ENCODE measurements at regions not wholly inside any gene's neighbourhood (a gene's known extent, or its start where the extent isn't known, plus 50 kb on each side); places are given as distances from the start of the nearest gene placed in this dataset.

DNA sequence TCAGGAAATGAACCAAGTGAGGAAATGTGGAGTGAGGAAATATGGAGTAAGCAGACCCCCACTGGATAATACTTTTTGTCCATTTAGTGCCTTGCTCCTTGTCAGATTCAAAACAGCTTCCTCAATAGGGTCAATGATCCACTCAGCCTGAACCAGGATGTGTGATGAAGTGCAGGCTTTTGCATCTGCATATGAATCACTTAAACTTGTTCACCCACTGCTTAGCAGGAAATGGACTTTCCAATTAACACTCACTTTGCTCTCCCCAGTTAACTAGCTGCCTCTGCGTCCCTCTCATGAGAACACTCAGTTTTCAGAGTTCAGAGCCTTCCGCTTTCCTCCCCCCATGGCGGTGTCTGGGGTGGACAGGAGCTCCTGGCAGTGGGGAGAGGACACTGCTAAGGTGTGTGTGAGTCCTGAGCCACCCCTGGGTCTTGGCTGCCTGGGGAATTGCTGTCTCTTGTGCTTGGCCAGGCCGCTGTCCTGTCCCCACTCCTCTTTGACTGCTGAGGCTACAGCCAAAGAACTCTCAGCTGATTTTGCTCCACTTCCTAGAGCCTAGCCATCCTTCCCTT is 621.8 kb downstream of the CDH26 start:
- DNase-seq (ENCODE audit: low read depth): no peak

GRCh38 chr20:60581606-60582115 is 623.4 kb downstream of the CDH26 start:
- DNase-seq (ENCODE audit: low read depth): no peak

- peak; percentile 5 for DNase-seq (ENCODE audit: low read depth)
These were observed 625.5 kb downstream of the CDH26 start for GRCh38 chr20:60583741-60584140.

GRCh38 chr20:60584221-60584620 is 626.0 kb downstream of the CDH26 start:
- DNase-seq (ENCODE audit: low read depth): peak; percentile 13

- no peak for DNase-seq (ENCODE audit: low read depth)
These were observed 627.4 kb downstream of the CDH26 start for GRCh38 chr20:60585651-60586050.

GRCh38 chr20:60586269-60587050 is 628.2 kb downstream of the CDH26 start:
- DNase-seq (ENCODE audit: low read depth): no peak

- no peak for DNase-seq (ENCODE audit: low read depth)
These were observed 629.8 kb downstream of the CDH26 start for GRCh38 chr20:60587986-60588385.

- no peak for DNase-seq (ENCODE audit: low read depth)
These were observed 631.4 kb downstream of the CDH26 start for GRCh38 chr20:60589623-60590022.

DNA sequence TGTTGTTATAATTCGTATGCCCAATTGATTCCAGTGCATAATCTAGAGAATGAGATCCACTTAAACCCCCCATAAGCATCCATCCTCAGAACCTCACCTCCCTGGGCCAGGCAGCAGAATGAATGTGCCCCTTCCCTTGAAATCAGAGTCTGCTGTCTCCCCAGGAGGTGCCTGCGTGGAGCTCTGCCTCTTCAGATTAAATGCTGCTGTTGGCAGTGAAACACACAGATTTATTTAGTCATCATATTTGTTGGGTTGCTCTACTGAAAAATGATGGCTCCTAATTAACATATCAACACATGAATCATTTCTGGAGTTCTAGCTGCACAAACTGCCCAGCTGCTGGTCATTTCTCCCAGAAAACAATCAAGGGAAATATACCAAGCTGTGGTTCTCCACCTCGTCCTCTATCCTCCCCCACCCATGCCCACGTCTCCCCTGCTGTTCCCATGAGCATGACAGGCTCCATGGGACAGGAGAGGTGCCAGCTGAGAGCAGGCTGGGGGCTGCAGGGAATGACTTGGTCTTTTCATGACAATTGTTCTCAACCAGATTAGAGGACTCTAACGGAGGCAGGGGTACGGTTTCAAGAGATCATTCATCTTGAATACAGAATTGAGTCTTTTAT is 633.1 kb downstream of the CDH26 start:
- no peak for DNase-seq (ENCODE audit: low read depth)

DNA sequence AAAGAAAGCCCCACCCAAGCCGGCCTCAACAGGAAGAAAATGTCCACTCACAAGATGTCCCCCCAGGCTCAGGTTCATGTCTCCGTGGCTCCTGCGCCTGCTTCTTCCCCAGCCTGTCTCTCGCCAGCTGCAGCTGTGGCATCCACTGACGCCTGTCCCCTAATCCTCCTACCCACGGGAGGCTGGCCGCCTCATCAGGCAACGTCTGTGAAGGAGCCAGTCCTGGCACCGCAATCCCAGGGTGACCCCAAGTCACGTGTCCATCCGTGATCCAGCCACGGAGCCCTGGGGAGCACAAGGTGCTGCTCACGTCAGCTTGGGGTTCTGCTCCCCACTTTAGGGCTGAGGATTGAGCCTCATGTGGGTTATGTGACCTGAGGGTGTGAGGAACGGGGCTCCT is 640.3 kb downstream of the CDH26 start:
- DNase-seq (ENCODE audit: low read depth): no peak

GRCh38 chr20:60599381-60599780 is 641.2 kb downstream of the CDH26 start:
- DNase-seq (ENCODE audit: low read depth): no peak

DNA sequence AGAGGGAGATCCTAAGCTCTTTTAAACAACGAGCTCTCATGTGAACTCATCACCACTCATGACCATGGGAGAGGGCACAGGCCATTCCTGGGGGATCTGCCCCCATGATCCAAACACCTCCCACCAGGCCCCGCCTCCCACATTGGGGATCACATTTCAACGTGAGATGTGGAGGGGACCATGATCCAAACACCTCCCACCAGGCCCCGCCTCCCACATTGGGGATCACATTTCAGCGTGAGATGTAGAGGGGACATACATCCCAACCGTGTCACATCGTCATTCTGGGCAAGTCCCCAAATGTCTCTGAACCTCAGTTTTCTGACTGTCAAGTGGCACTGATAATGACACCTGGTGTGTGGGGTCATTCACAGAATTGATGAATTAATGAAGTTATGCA is 641.8 kb downstream of the CDH26 start:
- DNase-seq (ENCODE audit: low read depth): no peak

- no peak for DNase-seq (ENCODE audit: low read depth)
These were observed 628.0 kb upstream of the CDH4 start for GRCh38 chr20:60624066-60624465.

- no peak for DNase-seq (ENCODE audit: low read depth)
These were observed 624.1 kb upstream of the CDH4 start for GRCh38 chr20:60627751-60628565.

GRCh38 chr20:60628749-60629148 is 623.3 kb upstream of the CDH4 start:
- no peak for DNase-seq (ENCODE audit: low read depth)

GRCh38 chr20:60629206-60629605 is 622.9 kb upstream of the CDH4 start:
- DNase-seq (ENCODE audit: low read depth): no peak

GRCh38 chr20:60630609-60631008 is 621.5 kb upstream of the CDH4 start:
- no peak for DNase-seq (ENCODE audit: low read depth)

- no peak for DNase-seq (ENCODE audit: low read depth)
These were observed 620.3 kb upstream of the CDH4 start for GRCh38 chr20:60631585-60632287.

GRCh38 chr20:60632391-60633262 is 619.4 kb upstream of the CDH4 start:
- DNase-seq (ENCODE audit: low read depth): no peak

GRCh38 chr20:60634491-60635172 is 617.4 kb upstream of the CDH4 start:
- DNase-seq (ENCODE audit: low read depth): no peak

Data from HS-5 (cell line).